ENCODE measurements at regions not wholly inside any gene's neighbourhood (a gene's known extent, or its start where the extent isn't known, plus 50 kb on each side); places are given as distances from the start of the nearest gene placed in this dataset.

- Histone ChIP-seq H3K9ac (ENCODE audit: low read length) (no peak overlapping the region), H3K36me3 (ENCODE audit: control insufficient read depth, insufficient read depth, low read length) (no peaks in the 10 kb centered on the region), H3K27ac (ENCODE audit: low read depth, low read length) (no peak overlapping the region), H3K27me3 (ENCODE audit: control insufficient read depth, insufficient read depth, low read length) (no peaks in the 10 kb centered on the region), H3K4me3 (ENCODE audit: low read length) (no peak overlapping the region), H3K4me1 (ENCODE audit: control insufficient read depth, insufficient read depth, low read length) (no peaks in the 10 kb centered on the region)
Observed at GRCh38 chr9:79220666-79221065, 351.1 kb upstream of the TLE4 start.

GRCh38 chr9:79221084-79221483 lies 350.7 kb upstream of the TLE4 start:
- no peaks in the 10 kb centered on the region for H3K36me3 ChIP-seq (ENCODE audit: control insufficient read depth, insufficient read depth, low read length)
- H3K4me3 ChIP-seq (ENCODE audit: low read length), result no peak overlapping the region
- no peaks in the 10 kb centered on the region for H3K27me3 ChIP-seq (ENCODE audit: control insufficient read depth, insufficient read depth, low read length)
- H3K27ac ChIP-seq (ENCODE audit: low read depth, low read length), result no peak overlapping the region
- no peaks in the 10 kb centered on the region for H3K4me1 ChIP-seq (ENCODE audit: control insufficient read depth, insufficient read depth, low read length)
- H3K9ac ChIP-seq (ENCODE audit: low read length), result no peak overlapping the region

- Histone ChIP-seq H3K4me1 (ENCODE audit: control insufficient read depth, insufficient read depth, low read length) (no peaks in the 10 kb centered on the region), H3K27me3 (ENCODE audit: control insufficient read depth, insufficient read depth, low read length) (no peaks in the 10 kb centered on the region)
Observed at GRCh38 chr9:79222483-79222882, 349.3 kb upstream of the TLE4 start.

GRCh38 chr9:79224672-79225433 lies 346.9 kb upstream of the TLE4 start:
- Histone ChIP-seq H3K27me3 (ENCODE audit: control insufficient read depth, insufficient read depth, low read length) (no peaks in the 10 kb centered on the region), H3K4me3 (ENCODE audit: low read length) (no peak overlapping the region), H3K27ac (ENCODE audit: low read depth, low read length) (no peak overlapping the region), H3K36me3 (ENCODE audit: control insufficient read depth, insufficient read depth, low read length) (no peaks in the 10 kb centered on the region), H3K9ac (ENCODE audit: low read length) (no peak overlapping the region), H3K4me1 (ENCODE audit: control insufficient read depth, insufficient read depth, low read length) (no peaks in the 10 kb centered on the region)

More at GRCh38 chr9:79222483-79222882, 349.3 kb upstream of the TLE4 start:
- Histone ChIP-seq H3K4me3 (ENCODE audit: low read length) (no peak overlapping the region), H3K27ac (ENCODE audit: low read depth, low read length) (no peak overlapping the region), H3K36me3 (ENCODE audit: control insufficient read depth, insufficient read depth, low read length) (no peaks in the 10 kb centered on the region), H3K9ac (ENCODE audit: low read length) (no peak overlapping the region)

- no peaks in the 10 kb centered on the region for H3K36me3 ChIP-seq (ENCODE audit: control insufficient read depth, insufficient read depth, low read length)
- H3K4me1 ChIP-seq (ENCODE audit: control insufficient read depth, insufficient read depth, low read length), result no peaks in the 10 kb centered on the region
- H3K4me3 ChIP-seq (ENCODE audit: low read length), result no peak overlapping the region
- no peak overlapping the region for H3K9ac ChIP-seq (ENCODE audit: low read length)
- H3K27me3 ChIP-seq (ENCODE audit: control insufficient read depth, insufficient read depth, low read length), result no peaks in the 10 kb centered on the region
- no peak overlapping the region for H3K27ac ChIP-seq (ENCODE audit: low read depth, low read length)
Observed at GRCh38 chr9:79233542-79233941, 338.2 kb upstream of the TLE4 start.

GRCh38 chr9:79236466-79236865 lies 335.3 kb upstream of the TLE4 start:
- H3K9ac ChIP-seq (ENCODE audit: low read length), result no peak overlapping the region
- no peak overlapping the region for H3K4me3 ChIP-seq (ENCODE audit: low read length)
- no peak overlapping the region for H3K27ac ChIP-seq (ENCODE audit: low read depth, low read length)
- H3K4me1 ChIP-seq (ENCODE audit: control insufficient read depth, insufficient read depth, low read length), result no peaks in the 10 kb centered on the region
- no peaks in the 10 kb centered on the region for H3K36me3 ChIP-seq (ENCODE audit: control insufficient read depth, insufficient read depth, low read length)
- no peaks in the 10 kb centered on the region for H3K27me3 ChIP-seq (ENCODE audit: control insufficient read depth, insufficient read depth, low read length)

GRCh38 chr9:79237861-79238260 lies 333.9 kb upstream of the TLE4 start:
- no peak overlapping the region for H3K4me3 ChIP-seq (ENCODE audit: low read length)
- no peaks in the 10 kb centered on the region for H3K27me3 ChIP-seq (ENCODE audit: control insufficient read depth, insufficient read depth, low read length)
- no peak overlapping the region for H3K9ac ChIP-seq (ENCODE audit: low read length)
- H3K27ac ChIP-seq (ENCODE audit: low read depth, low read length), result no peak overlapping the region
- H3K36me3 ChIP-seq (ENCODE audit: control insufficient read depth, insufficient read depth, low read length), result no peaks in the 10 kb centered on the region
- no peaks in the 10 kb centered on the region for H3K4me1 ChIP-seq (ENCODE audit: control insufficient read depth, insufficient read depth, low read length)

GRCh38 chr9:79240774-79241173 lies 331.0 kb upstream of the TLE4 start:
- Histone ChIP-seq H3K4me1 (ENCODE audit: control insufficient read depth, insufficient read depth, low read length) (no peaks in the 10 kb centered on the region), H3K36me3 (ENCODE audit: control insufficient read depth, insufficient read depth, low read length) (no peaks in the 10 kb centered on the region), H3K9ac (ENCODE audit: low read length) (no peak overlapping the region), H3K4me3 (ENCODE audit: low read length) (no peak overlapping the region), H3K27me3 (ENCODE audit: control insufficient read depth, insufficient read depth, low read length) (no peaks in the 10 kb centered on the region), H3K27ac (ENCODE audit: low read depth, low read length) (no peak overlapping the region)

- Histone ChIP-seq H3K36me3 (ENCODE audit: control insufficient read depth, insufficient read depth, low read length) (no peaks in the 10 kb centered on the region), H3K4me1 (ENCODE audit: control insufficient read depth, insufficient read depth, low read length) (no peaks in the 10 kb centered on the region), H3K27me3 (ENCODE audit: control insufficient read depth, insufficient read depth, low read length) (no peaks in the 10 kb centered on the region), H3K4me3 (ENCODE audit: low read length) (no peak overlapping the region), H3K27ac (ENCODE audit: low read depth, low read length) (no peak overlapping the region), H3K9ac (ENCODE audit: low read length) (no peak overlapping the region)
Observed at GRCh38 chr9:79242489-79242888, 329.3 kb upstream of the TLE4 start.

- no peak overlapping the region for H3K4me3 ChIP-seq (ENCODE audit: low read length)
- H3K27ac ChIP-seq (ENCODE audit: low read depth, low read length), result no peak overlapping the region
- H3K9ac ChIP-seq (ENCODE audit: low read length), result no peak overlapping the region
- H3K4me1 ChIP-seq (ENCODE audit: control insufficient read depth, insufficient read depth, low read length), result no peaks in the 10 kb centered on the region
- no peaks in the 10 kb centered on the region for H3K27me3 ChIP-seq (ENCODE audit: control insufficient read depth, insufficient read depth, low read length)
- H3K36me3 ChIP-seq (ENCODE audit: control insufficient read depth, insufficient read depth, low read length), result no peaks in the 10 kb centered on the region
Observed at GRCh38 chr9:79246170-79246569, 325.6 kb upstream of the TLE4 start.

- no peak overlapping the region for H3K27ac ChIP-seq (ENCODE audit: low read depth, low read length)
- no peaks in the 10 kb centered on the region for H3K36me3 ChIP-seq (ENCODE audit: control insufficient read depth, insufficient read depth, low read length)
- no peaks in the 10 kb centered on the region for H3K4me1 ChIP-seq (ENCODE audit: control insufficient read depth, insufficient read depth, low read length)
- no peak overlapping the region for H3K4me3 ChIP-seq (ENCODE audit: low read length)
- H3K9ac ChIP-seq (ENCODE audit: low read length), result no peak overlapping the region
- H3K27me3 ChIP-seq (ENCODE audit: control insufficient read depth, insufficient read depth, low read length), result no peaks in the 10 kb centered on the region
Observed at GRCh38 chr9:79247021-79247420, 324.7 kb upstream of the TLE4 start.

GRCh38 chr9:79250806-79251205 lies 321.0 kb upstream of the TLE4 start:
- Histone ChIP-seq H3K4me3 (ENCODE audit: low read length) (no peak overlapping the region), H3K4me1 (ENCODE audit: control insufficient read depth, insufficient read depth, low read length) (no peaks in the 10 kb centered on the region), H3K36me3 (ENCODE audit: control insufficient read depth, insufficient read depth, low read length) (no peaks in the 10 kb centered on the region), H3K27me3 (ENCODE audit: control insufficient read depth, insufficient read depth, low read length) (no peaks in the 10 kb centered on the region), H3K9ac (ENCODE audit: low read length) (no peak overlapping the region), H3K27ac (ENCODE audit: low read depth, low read length) (no peak overlapping the region)

- Histone ChIP-seq H3K27ac (ENCODE audit: low read depth, low read length) (no peak overlapping the region), H3K36me3 (ENCODE audit: control insufficient read depth, insufficient read depth, low read length) (no peaks in the 10 kb centered on the region), H3K4me3 (ENCODE audit: low read length) (no peak overlapping the region), H3K27me3 (ENCODE audit: control insufficient read depth, insufficient read depth, low read length) (peaks cover 5% of the 10 kb centered on the region), H3K9ac (ENCODE audit: low read length) (no peak overlapping the region), H3K4me1 (ENCODE audit: control insufficient read depth, insufficient read depth, low read length) (no peaks in the 10 kb centered on the region)
Observed at GRCh38 chr9:79254900-79255650, 316.7 kb upstream of the TLE4 start.

All from rectal smooth muscle tissue (tissue), 1 donor.